K562 (cell line): ENCODE measurements at regions not wholly inside any gene's neighbourhood (a gene's known extent, or its start where the extent isn't known, plus 50 kb on each side); places are given as distances from the start of the nearest gene placed in this dataset.

ENCODE experiments used
- ATAC-seq: fragments of 200-7000 bp; cut with Tn5 transposase; 3 replicates; pipeline ENCODE4 v1.9.1; 2020; ENCODE audit warnings: moderate library complexity
- BruUV-seq: library from RNA; stranded (reverse); fragments of 400-500 nt; replicated peaks from 2 replicates; lab custom pipeline; 2021; lab: Mats Ljungman, UMichigan
- CTCF ChIA-PET: fragments of 300-600 bp; formaldehyde crosslinking; extraction: SDS; loops from one replicate; lab custom pipeline; 2021; ENCODE audit warnings: low intra/inter-chr PET ratio; lab: Yijun Ruan, JAX
- POLR2A ChIA-PET: fragments of 300-600, 350-650 bp; sonication (Branson Sonifier 250); formaldehyde crosslinking; extraction: SDS; loops from one replicate; lab custom pipeline; 2021; ENCODE audit warnings: antibody characterized with exemption, inconsistent platforms; lab: Yijun Ruan, JAX
- DNase-seq, 4 experiments: peaks; one replicate each; pipeline versions ENCODE4 v3.0.0 to v3.0.0-alpha.2; 2011 to 2018; ENCODE audit warnings: low spot score in 3 of 4, mixed read lengths in 3 of 4; ENCODE audit errors: extremely low read depth in 1 of 4
- FAIRE-seq: peaks from 2 replicates; lab custom pipeline; 2011; peaks lifted over from hg19 to GRCh38; lab: Jason Lieb, UNC
- H2AFZ ChIP-seq: 2 replicates; pipeline ENCODE4 v1.6.0; 2011; ENCODE audit warnings: low read depth, low read length, control low read depth, inconsistent platforms
- H3K27ac ChIP-seq: fragments of 200-600 bp; 3 replicates; pipeline ENCODE4 v1.8.0; 2011; ENCODE audit warnings: low read depth, mild to moderate bottlenecking, control low read depth, inconsistent platforms, low read length, moderate library complexity, mixed read lengths; ENCODE audit errors: extremely low read depth
- H3K27me3 ChIP-seq, 2 experiments: fragments of 300-600 bp in 1 of 2; 2 replicates in 1 of 2; 3 replicates in 1 of 2; pipeline versions ENCODE4 v1.6.0 to v1.8.0; 2011; ENCODE audit warnings: inconsistent platforms in 2 of 2, low read length in 2 of 2, mild to moderate bottlenecking in 1 of 2, mixed read lengths in 1 of 2, moderate library complexity in 1 of 2; ENCODE audit not compliant: control insufficient read depth in 2 of 2, insufficient read depth in 2 of 2
- H3K36me3 ChIP-seq: fragments of 300-600 bp; 3 replicates; pipeline ENCODE4 v1.8.0; 2011; ENCODE audit warnings: mild to moderate bottlenecking, low read length, inconsistent platforms; ENCODE audit not compliant: control insufficient read depth, insufficient read depth
- H3K4me1 ChIP-seq, 2 experiments: fragments of 200-600 bp in 1 of 2; replicated peaks in 1 of 2; 2 replicates in 1 of 2; 3 replicates in 1 of 2; pipeline versions ENCODE4 v1.5.1 to v1.8.0; 2011; ENCODE audit warnings: inconsistent platforms in 2 of 2, low read length in 2 of 2, mild to moderate bottlenecking in 1 of 2, mixed read lengths in 1 of 2, moderate library complexity in 1 of 2; ENCODE audit not compliant: control insufficient read depth in 2 of 2, insufficient read depth in 2 of 2
- H3K4me2 ChIP-seq: 2 replicates; pipeline ENCODE4 v1.6.1; 2011; ENCODE audit warnings: low read length, control low read depth, inconsistent platforms, mixed read lengths; ENCODE audit not compliant: insufficient read depth
- H3K4me3 ChIP-seq: fragments of 200-600 bp; sonication (generic), shearing (Covaris generic); 2 replicates; pipeline ENCODE4 v1.5.1; 2016; ENCODE audit warnings: control low read depth, inconsistent platforms
- H3K79me2 ChIP-seq: fragments of 200-600 bp; 3 replicates; pipeline ENCODE4 v1.8.0; 2011; ENCODE audit warnings: low read length, inconsistent platforms; ENCODE audit not compliant: control insufficient read depth, insufficient read depth
- H3K9ac ChIP-seq, 2 experiments: 2 replicates each; pipeline versions ENCODE4 v1.6.0 to v1.6.1; 2011; ENCODE audit warnings: low read depth in 2 of 2, low read length in 2 of 2, control low read depth in 1 of 2, inconsistent platforms in 1 of 2, mild to moderate bottlenecking in 1 of 2, mixed read lengths in 1 of 2; ENCODE audit not compliant: insufficient read depth in 1 of 2
- H3K9me1 ChIP-seq: one replicate; pipeline ENCODE4 v1.6.0; 2011; ENCODE audit warnings: inconsistent platforms, mild to moderate bottlenecking, low read length, moderate library complexity; ENCODE audit not compliant: control insufficient read depth, insufficient read depth
- H3K9me3 ChIP-seq: replicated peaks from 2 replicates; pipeline ENCODE4 v1.5.1; 2011; ENCODE audit warnings: low read depth, low read length, inconsistent platforms; ENCODE audit not compliant: control insufficient read depth, insufficient read depth
- H4K20me1 ChIP-seq: replicated peaks from 2 replicates; pipeline ENCODE4 v1.6.1; 2011; ENCODE audit warnings: low read length, inconsistent platforms, mixed read lengths; ENCODE audit not compliant: control insufficient read depth, insufficient read depth
- BRF1 ChIP-seq: IDR thresholded peaks from 3 replicates; pipeline ENCODE4 v1.6.1; 2011; ENCODE audit warnings: borderline replicate concordance, mild to moderate bottlenecking; ENCODE audit not compliant: insufficient read length; ENCODE audit errors: extremely low read depth
- HOXB6 ChIP-seq: fragments of 250-450 bp; sonication (Bioruptor Pico); IDR thresholded peaks from 2 replicates; pipeline ENCODE4 v1.5.1; 2022; ENCODE audit warnings: mild to moderate bottlenecking, borderline replicate concordance
- LARP7 ChIP-seq: fragments of 450-650 bp; IDR thresholded peaks from 2 replicates; pipeline ENCODE4 v1.6.1; 2016
- NFE2 ChIP-seq: IDR thresholded peaks from 2 replicates; pipeline ENCODE4 v1.6.1; 2014; ENCODE audit warnings: antibody characterized with exemption, low read depth
- RBBP5 ChIP-seq: fragments of 200-600 bp; sonication (generic); IDR thresholded peaks from 2 replicates; pipeline ENCODE4 v1.6.1; 2012; ENCODE audit warnings: borderline replicate concordance, mild to moderate bottlenecking, low read length, control low read depth, inconsistent platforms; ENCODE audit not compliant: insufficient read depth, poor library complexity, severe bottlenecking
- SP2 ChIP-seq: IDR thresholded peaks from 2 replicates; pipeline ENCODE4 v1.6.1; 2011; ENCODE audit warnings: mild to moderate bottlenecking, low read depth, low read length, moderate library complexity; ENCODE audit not compliant: poor library complexity, severe bottlenecking; ENCODE audit errors: extremely low read depth
- ZNF174 ChIP-seq: fragments of 250-450 bp; sonication (Bioruptor Pico); IDR thresholded peaks from 2 replicates; pipeline ENCODE4 v1.4.0; 2020; ENCODE audit warnings: mild to moderate bottlenecking
- WGBS: fragments of 100-300 bp; shearing (Covaris generic); methylation state at CpG from one replicate; pipeline ENCODE4 v1.1.6; 2016; ENCODE audit warnings: low coverage, mixed read lengths; ENCODE audit not compliant: insufficient coverage; ENCODE audit errors: missing lambda C conversion rate; 5-methylcytosine and 5-hydroxymethylcytosine counted together
- in situ Hi-C: fragments of 300-500 bp; cut with MboI; formaldehyde crosslinking; loops from 4 replicates; pipeline ENCODE4 v1.15.0; 2018; ENCODE audit warnings: inconsistent platforms, mixed read lengths
- intact Hi-C: fragments of 100-400 bp; cut with micrococcal nuclease; formaldehyde crosslinking; loops from 2 replicates; pipeline ENCODE4 v1.14.2; 2022
- TF ChIP-seq, protein P1 (sequence below), 2 experiments: fragments of 450-650 bp in 1 of 2; sonication (generic) in 1 of 2; formaldehyde crosslinking; conservative IDR thresholded peaks; 2 replicates each; pipeline versions ENCODE4 v1.4.0 to v1.8.1; 2020 to 2022; ENCODE audit warnings: mild to moderate bottlenecking in 1 of 2, missing genetic modification reagents in 1 of 2
- TF ChIP-seq, protein P2 (sequence below), 3 experiments: fragments of 200-800 bp in 1 of 3; sonication (Bioruptor generic) in 1 of 3; sonication (generic) in 1 of 3; formaldehyde crosslinking in 1 of 3; IDR thresholded peaks; 2 replicates each; pipeline versions ENCODE4 v1.6.1 to v1.8.0; 2016 to 2022; ENCODE audit warnings: mild to moderate bottlenecking in 2 of 3, missing compliant biosample characterization in 2 of 3, missing genetic modification characterization in 2 of 3, missing genetic modification reagents in 1 of 3
- TF ChIP-seq, protein P3 (sequence below): fragments of 250-450 bp; sonication (Bioruptor Pico); IDR thresholded peaks from 2 replicates; pipeline ENCODE4 v1.8.0; 2022; ENCODE audit warnings: moderate library complexity, mild to moderate bottlenecking, inconsistent platforms
- TF ChIP-seq, protein P4 (sequence below): sonication (generic); formaldehyde crosslinking; IDR thresholded peaks from 2 replicates; pipeline ENCODE4 v1.8.0; 2022; ENCODE audit warnings: missing genetic modification reagents, mild to moderate bottlenecking, borderline replicate concordance

DNA sequence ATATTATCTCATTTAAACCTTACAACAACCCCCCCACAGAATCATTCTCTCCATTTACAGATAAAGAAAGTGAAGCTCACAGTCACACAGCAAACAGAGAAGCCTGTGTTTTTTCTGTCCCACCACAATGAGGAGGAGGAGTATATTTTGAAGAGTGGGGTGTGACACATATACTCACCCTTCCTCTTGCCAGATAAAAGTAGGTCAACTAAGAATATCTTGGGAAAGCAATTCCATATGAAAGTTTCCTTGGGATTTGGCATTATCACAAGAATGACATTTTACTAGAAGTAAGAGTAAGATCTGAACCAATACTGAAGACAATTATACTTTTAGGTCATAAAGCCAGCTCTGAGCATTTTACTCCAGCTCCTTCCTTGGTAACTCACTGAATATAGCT, 287.5 kb upstream of the HTR2A start (continued):
- TF ChIP-seq, protein P1, sequence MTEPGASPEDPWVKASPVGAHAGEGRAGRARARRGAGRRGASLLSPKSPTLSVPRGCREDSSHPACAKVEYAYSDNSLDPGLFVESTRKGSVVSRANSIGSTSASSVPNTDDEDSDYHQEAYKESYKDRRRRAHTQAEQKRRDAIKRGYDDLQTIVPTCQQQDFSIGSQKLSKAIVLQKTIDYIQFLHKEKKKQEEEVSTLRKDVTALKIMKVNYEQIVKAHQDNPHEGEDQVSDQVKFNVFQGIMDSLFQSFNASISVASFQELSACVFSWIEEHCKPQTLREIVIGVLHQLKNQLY (CRISPR knock-in tag; conservative IDR thresholded peaks at IDR 0.05), result no peak
- TF ChIP-seq, all 486 proteins: peak for 0

DNA sequence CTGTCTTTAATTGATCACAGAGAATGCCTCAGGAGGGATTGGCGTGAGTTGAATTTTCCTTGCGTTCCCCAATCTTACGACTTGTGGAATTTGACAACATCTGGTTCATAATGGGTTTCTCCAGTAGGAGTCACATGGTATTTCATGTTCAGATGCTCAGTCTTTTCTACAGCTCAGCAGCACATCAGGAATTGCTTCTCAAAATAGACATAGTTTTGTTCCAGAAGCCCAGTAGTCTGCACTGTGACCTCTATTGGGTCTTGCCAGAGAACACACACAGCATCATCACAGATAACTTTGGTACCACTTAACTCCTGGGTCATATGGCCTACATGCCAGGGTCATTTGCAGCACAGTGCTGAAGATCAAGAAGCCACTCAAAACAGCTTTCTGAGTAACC, 282.5 kb upstream of the HTR2A start:
- no peaks in the 10 kb centered on the region for H3K4me1 ChIP-seq
- no peak overlapping the region for H3K4me2 ChIP-seq
- DNase-seq (no peak), FAIRE-seq (no peak), ATAC-seq (no peak)
- H2AFZ ChIP-seq, result no peak overlapping the region
- H3K9me3 ChIP-seq, result no peaks in the 10 kb centered on the region
- H3K4me3 ChIP-seq, result no peak overlapping the region
- TF ChIP-seq, protein P2, sequence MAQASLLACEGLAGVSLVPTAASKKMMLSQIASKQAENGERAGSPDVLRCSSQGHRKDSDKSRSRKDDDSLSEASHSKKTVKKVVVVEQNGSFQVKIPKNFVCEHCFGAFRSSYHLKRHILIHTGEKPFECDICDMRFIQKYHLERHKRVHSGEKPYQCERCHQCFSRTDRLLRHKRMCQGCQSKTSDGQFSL (CRISPR knock-in tag; IDR thresholded peaks at IDR 0.05), result no peak
- TF ChIP-seq, protein P2 (tag; IDR thresholded peaks at IDR 0.05), result no peak
- no peak for TF ChIP-seq BRF1
- TF ChIP-seq, protein P3, sequence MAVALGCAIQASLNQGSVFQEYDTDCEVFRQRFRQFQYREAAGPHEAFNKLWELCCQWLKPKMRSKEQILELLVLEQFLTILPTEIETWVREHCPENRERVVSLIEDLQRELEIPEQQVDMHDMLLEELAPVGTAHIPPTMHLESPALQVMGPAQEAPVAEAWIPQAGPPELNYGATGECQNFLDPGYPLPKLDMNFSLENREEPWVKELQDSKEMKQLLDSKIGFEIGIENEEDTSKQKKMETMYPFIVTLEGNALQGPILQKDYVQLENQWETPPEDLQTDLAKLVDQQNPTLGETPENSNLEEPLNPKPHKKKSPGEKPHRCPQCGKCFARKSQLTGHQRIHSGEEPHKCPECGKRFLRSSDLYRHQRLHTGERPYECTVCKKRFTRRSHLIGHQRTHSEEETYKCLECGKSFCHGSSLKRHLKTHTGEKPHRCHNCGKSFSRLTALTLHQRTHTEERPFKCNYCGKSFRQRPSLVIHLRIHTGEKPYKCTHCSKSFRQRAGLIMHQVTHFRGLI (CRISPR knock-in tag), result no peak
- no peak for TF ChIP-seq ZNF174 (CRISPR knock-in tag)
- TF ChIP-seq, protein P4, sequence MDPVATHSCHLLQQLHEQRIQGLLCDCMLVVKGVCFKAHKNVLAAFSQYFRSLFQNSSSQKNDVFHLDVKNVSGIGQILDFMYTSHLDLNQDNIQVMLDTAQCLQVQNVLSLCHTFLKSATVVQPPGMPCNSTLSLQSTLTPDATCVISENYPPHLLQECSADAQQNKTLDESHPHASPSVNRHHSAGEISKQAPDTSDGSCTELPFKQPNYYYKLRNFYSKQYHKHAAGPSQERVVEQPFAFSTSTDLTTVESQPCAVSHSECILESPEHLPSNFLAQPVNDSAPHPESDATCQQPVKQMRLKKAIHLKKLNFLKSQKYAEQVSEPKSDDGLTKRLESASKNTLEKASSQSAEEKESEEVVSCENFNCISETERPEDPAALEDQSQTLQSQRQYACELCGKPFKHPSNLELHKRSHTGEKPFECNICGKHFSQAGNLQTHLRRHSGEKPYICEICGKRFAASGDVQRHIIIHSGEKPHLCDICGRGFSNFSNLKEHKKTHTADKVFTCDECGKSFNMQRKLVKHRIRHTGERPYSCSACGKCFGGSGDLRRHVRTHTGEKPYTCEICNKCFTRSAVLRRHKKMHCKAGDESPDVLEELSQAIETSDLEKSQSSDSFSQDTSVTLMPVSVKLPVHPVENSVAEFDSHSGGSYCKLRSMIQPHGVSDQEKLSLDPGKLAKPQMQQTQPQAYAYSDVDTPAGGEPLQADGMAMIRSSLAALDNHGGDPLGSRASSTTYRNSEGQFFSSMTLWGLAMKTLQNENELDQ (CRISPR knock-in tag), result no peak
- TF ChIP-seq NFE2, result no peak
- TF ChIP-seq RBBP5, result no peak
- no peak for TF ChIP-seq LARP7
- TF ChIP-seq SP2, result no peak
- TF ChIP-seq HOXB6, result no peak
- no peak overlapping the region for H3K27ac ChIP-seq
- H3K36me3 ChIP-seq, result no peaks in the 10 kb centered on the region
- no peaks in the 10 kb centered on the region for H3K27me3 ChIP-seq
- in situ Hi-C loops, result no loop called here
- 20% methylated on average over 3 of the region's 3 CpGs for WGBS
- POLR2A ChIA-PET, result no interaction called here
- H3K9me1 ChIP-seq, result no peaks in the 10 kb centered on the region
- BruUV-seq, result no TSS peak
- H4K20me1 ChIP-seq, result no peaks in the 10 kb centered on the region
- no peaks in the 10 kb centered on the region for H3K79me2 ChIP-seq
- intact Hi-C loops, result no loop called here
- CTCF ChIA-PET, result no interaction called here
- no peak overlapping the region for H3K9ac ChIP-seq
